ENCODE measurements at regions not wholly inside any gene's neighbourhood (a gene's known extent, or its start where the extent isn't known, plus 50 kb on each side); places are given as distances from the start of the nearest gene placed in this dataset.
"Not testable (repeated sequence)": the region's sequence is repeated elsewhere in the genome, so short reads cannot be mapped to it uniquely, and the experiment has no call there.

GRCh38 chr12:131295559-131295958, 341.9 kb downstream of the ADGRD1 start:
- not testable (repeated sequence) for H3K36me3 ChIP-seq (ENCODE audit: control insufficient read depth, insufficient read depth, low read length); H3K27ac ChIP-seq (ENCODE audit: low read depth, low read length); H3K9ac ChIP-seq (ENCODE audit: low read depth, low read length); H3K9me3 ChIP-seq (ENCODE audit: control insufficient read depth, insufficient read depth, low read length); H3K4me3 ChIP-seq (ENCODE audit: low read depth, low read length); H3K27me3 ChIP-seq (ENCODE audit: control insufficient read depth, insufficient read depth, low read length); H3K4me1 ChIP-seq (ENCODE audit: control insufficient read depth, insufficient read depth, low read length)

DNA sequence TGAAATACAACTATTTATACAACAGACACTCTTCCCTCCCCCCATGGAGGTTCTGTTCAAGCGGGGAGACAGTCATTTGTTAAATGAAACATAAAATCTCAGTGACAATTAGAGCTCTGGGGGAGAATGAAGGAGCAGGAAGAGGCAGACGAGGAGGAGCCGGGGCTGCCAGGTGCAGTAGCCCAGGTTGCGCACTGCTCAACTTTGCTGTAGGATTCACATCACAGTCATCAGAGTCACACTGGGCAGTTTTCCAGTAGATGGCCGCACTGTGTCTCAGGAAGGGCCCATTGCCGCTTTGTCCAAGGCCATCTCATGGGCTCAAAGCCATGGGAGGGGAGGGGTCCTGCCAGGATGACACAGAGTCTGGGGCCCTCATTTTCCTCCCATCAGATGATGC, 342.4 kb downstream of the ADGRD1 start:
- not testable (repeated sequence) for H3K4me3 ChIP-seq (ENCODE audit: low read depth, low read length); H3K9ac ChIP-seq (ENCODE audit: low read depth, low read length); H3K27me3 ChIP-seq (ENCODE audit: control insufficient read depth, insufficient read depth, low read length); H3K36me3 ChIP-seq (ENCODE audit: control insufficient read depth, insufficient read depth, low read length); H3K9me3 ChIP-seq (ENCODE audit: control insufficient read depth, insufficient read depth, low read length); H3K4me1 ChIP-seq (ENCODE audit: control insufficient read depth, insufficient read depth, low read length); H3K27ac ChIP-seq (ENCODE audit: low read depth, low read length)

- not testable (repeated sequence) for H3K4me3 ChIP-seq (ENCODE audit: low read depth, low read length); H3K27me3 ChIP-seq (ENCODE audit: control insufficient read depth, insufficient read depth, low read length); H3K9ac ChIP-seq (ENCODE audit: low read depth, low read length); H3K27ac ChIP-seq (ENCODE audit: low read depth, low read length); H3K9me3 ChIP-seq (ENCODE audit: control insufficient read depth, insufficient read depth, low read length); H3K4me1 ChIP-seq (ENCODE audit: control insufficient read depth, insufficient read depth, low read length); H3K36me3 ChIP-seq (ENCODE audit: control insufficient read depth, insufficient read depth, low read length)
Measured at GRCh38 chr12:131296651-131297050, 342.9 kb downstream of the ADGRD1 start.

- H3K9ac ChIP-seq (ENCODE audit: low read depth, low read length); H3K4me1 ChIP-seq (ENCODE audit: control insufficient read depth, insufficient read depth, low read length); H3K4me3 ChIP-seq (ENCODE audit: low read depth, low read length); H3K27me3 ChIP-seq (ENCODE audit: control insufficient read depth, insufficient read depth, low read length); H3K36me3 ChIP-seq (ENCODE audit: control insufficient read depth, insufficient read depth, low read length); H3K9me3 ChIP-seq (ENCODE audit: control insufficient read depth, insufficient read depth, low read length); H3K27ac ChIP-seq (ENCODE audit: low read depth, low read length): not testable (repeated sequence)
Measured at GRCh38 chr12:131298526-131299369, 345.0 kb downstream of the ADGRD1 start.

- H3K9ac ChIP-seq (ENCODE audit: low read depth, low read length); H3K4me1 ChIP-seq (ENCODE audit: control insufficient read depth, insufficient read depth, low read length); H3K36me3 ChIP-seq (ENCODE audit: control insufficient read depth, insufficient read depth, low read length); H3K4me3 ChIP-seq (ENCODE audit: low read depth, low read length); H3K9me3 ChIP-seq (ENCODE audit: control insufficient read depth, insufficient read depth, low read length); H3K27me3 ChIP-seq (ENCODE audit: control insufficient read depth, insufficient read depth, low read length); H3K27ac ChIP-seq (ENCODE audit: low read depth, low read length): not testable (repeated sequence)
Measured at GRCh38 chr12:131299370-131299701, 345.6 kb downstream of the ADGRD1 start.

DNA sequence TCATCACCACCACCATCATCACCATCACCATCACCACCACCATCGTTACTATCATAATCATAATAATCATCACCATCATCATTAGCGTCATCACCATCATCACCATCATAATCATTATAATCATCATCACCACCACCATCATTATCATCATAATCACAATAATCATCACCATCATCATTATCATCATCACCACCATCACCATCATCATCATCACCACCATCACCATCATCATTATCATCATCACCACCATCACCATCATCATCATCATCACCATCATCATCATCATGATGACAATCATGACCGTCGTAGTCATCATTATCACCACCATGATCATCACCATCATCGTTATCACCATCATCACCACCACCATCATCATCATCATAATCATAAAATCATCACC, 349.9 kb downstream of the ADGRD1 start:
- H3K36me3 ChIP-seq (ENCODE audit: control insufficient read depth, insufficient read depth, low read length); H3K27ac ChIP-seq (ENCODE audit: low read depth, low read length); H3K9me3 ChIP-seq (ENCODE audit: control insufficient read depth, insufficient read depth, low read length); H3K4me1 ChIP-seq (ENCODE audit: control insufficient read depth, insufficient read depth, low read length); H3K9ac ChIP-seq (ENCODE audit: low read depth, low read length); H3K27me3 ChIP-seq (ENCODE audit: control insufficient read depth, insufficient read depth, low read length); H3K4me3 ChIP-seq (ENCODE audit: low read depth, low read length): not testable (repeated sequence)

GRCh38 chr12:131304642-131305041, 350.9 kb downstream of the ADGRD1 start:
- not testable (repeated sequence) for H3K9me3 ChIP-seq (ENCODE audit: control insufficient read depth, insufficient read depth, low read length); H3K4me1 ChIP-seq (ENCODE audit: control insufficient read depth, insufficient read depth, low read length); H3K36me3 ChIP-seq (ENCODE audit: control insufficient read depth, insufficient read depth, low read length); H3K9ac ChIP-seq (ENCODE audit: low read depth, low read length); H3K27ac ChIP-seq (ENCODE audit: low read depth, low read length); H3K27me3 ChIP-seq (ENCODE audit: control insufficient read depth, insufficient read depth, low read length); H3K4me3 ChIP-seq (ENCODE audit: low read depth, low read length)

- Histone ChIP-seq H3K36me3 (ENCODE audit: control insufficient read depth, insufficient read depth, low read length) (no peaks in the 10 kb centered on the region), H3K27me3 (ENCODE audit: control insufficient read depth, insufficient read depth, low read length) (no peaks in the 10 kb centered on the region), H3K4me1 (ENCODE audit: control insufficient read depth, insufficient read depth, low read length) (peaks cover 16% of the 10 kb centered on the region), H3K4me3 (ENCODE audit: low read depth, low read length) (no peak overlapping the region), H3K9me3 (ENCODE audit: control insufficient read depth, insufficient read depth, low read length) (no peaks in the 10 kb centered on the region), H3K9ac (ENCODE audit: low read depth, low read length) (no peak overlapping the region), H3K27ac (ENCODE audit: low read depth, low read length) (no peak overlapping the region)
Measured at GRCh38 chr12:131309700-131310099, 356.0 kb downstream of the ADGRD1 start.

GRCh38 chr12:131310227-131310969, 356.7 kb downstream of the ADGRD1 start:
- not testable (repeated sequence) for H3K27me3 ChIP-seq (ENCODE audit: control insufficient read depth, insufficient read depth, low read length)
- H3K4me1 ChIP-seq (ENCODE audit: control insufficient read depth, insufficient read depth, low read length) = peaks cover 16% of the 10 kb centered on the region

DNA sequence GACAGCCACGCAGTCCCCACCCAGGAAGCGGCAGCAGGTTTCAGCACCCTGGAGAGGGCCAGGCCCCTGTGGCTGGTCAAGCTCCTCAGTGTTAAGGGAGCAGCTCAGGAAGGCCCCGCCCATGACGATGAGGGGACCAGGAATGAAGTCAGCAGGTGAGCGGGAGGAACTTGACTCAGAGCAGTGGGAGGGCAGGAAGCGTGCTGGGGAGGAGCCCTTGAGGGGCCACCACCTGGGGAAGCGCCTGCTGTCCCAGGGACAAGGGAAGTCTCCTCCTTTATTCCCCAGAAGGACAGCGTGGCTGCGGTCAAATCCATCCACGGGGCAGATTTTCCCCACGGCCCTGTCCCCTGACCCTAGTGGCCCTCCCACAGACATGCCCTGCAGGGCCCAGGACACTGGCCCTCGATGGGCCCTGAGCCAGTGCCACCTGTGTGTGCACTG, 357.6 kb downstream of the ADGRD1 start:
- H3K27me3 ChIP-seq (ENCODE audit: control insufficient read depth, insufficient read depth, low read length); H3K27ac ChIP-seq (ENCODE audit: low read depth, low read length); H3K9me3 ChIP-seq (ENCODE audit: control insufficient read depth, insufficient read depth, low read length); H3K4me3 ChIP-seq (ENCODE audit: low read depth, low read length); H3K9ac ChIP-seq (ENCODE audit: low read depth, low read length); H3K36me3 ChIP-seq (ENCODE audit: control insufficient read depth, insufficient read depth, low read length): not testable (repeated sequence)
- H3K4me1 ChIP-seq (ENCODE audit: control insufficient read depth, insufficient read depth, low read length) = peaks cover 16% of the 10 kb centered on the region

More at GRCh38 chr12:131310227-131310969, 356.7 kb downstream of the ADGRD1 start:
- H3K36me3 ChIP-seq (ENCODE audit: control insufficient read depth, insufficient read depth, low read length); H3K9me3 ChIP-seq (ENCODE audit: control insufficient read depth, insufficient read depth, low read length); H3K4me3 ChIP-seq (ENCODE audit: low read depth, low read length); H3K9ac ChIP-seq (ENCODE audit: low read depth, low read length); H3K27ac ChIP-seq (ENCODE audit: low read depth, low read length): not testable (repeated sequence)

GRCh38 chr12:131311764-131312163, 358.1 kb downstream of the ADGRD1 start:
- no peaks in the 10 kb centered on the region for H3K9me3 ChIP-seq (ENCODE audit: control insufficient read depth, insufficient read depth, low read length)
- H3K4me3 ChIP-seq (ENCODE audit: low read depth, low read length) = no peak overlapping the region

More at GRCh38 chr12:131311764-131312163, 358.1 kb downstream of the ADGRD1 start:
- H3K36me3 ChIP-seq (ENCODE audit: control insufficient read depth, insufficient read depth, low read length) = no peaks in the 10 kb centered on the region
- H3K9ac ChIP-seq (ENCODE audit: low read depth, low read length) = no peak overlapping the region
- no peaks in the 10 kb centered on the region for H3K27me3 ChIP-seq (ENCODE audit: control insufficient read depth, insufficient read depth, low read length)
- no peak overlapping the region for H3K27ac ChIP-seq (ENCODE audit: low read depth, low read length)
- H3K4me1 ChIP-seq (ENCODE audit: control insufficient read depth, insufficient read depth, low read length) = peaks cover 16% of the 10 kb centered on the region

Measured in HUES48 (cell line).